ENCODE measurements at regions not wholly inside any gene's neighbourhood (a gene's known extent, or its start where the extent isn't known, plus 50 kb on each side); places are given as distances from the start of the nearest gene placed in this dataset.

- TF ChIP-seq, protein P1, sequence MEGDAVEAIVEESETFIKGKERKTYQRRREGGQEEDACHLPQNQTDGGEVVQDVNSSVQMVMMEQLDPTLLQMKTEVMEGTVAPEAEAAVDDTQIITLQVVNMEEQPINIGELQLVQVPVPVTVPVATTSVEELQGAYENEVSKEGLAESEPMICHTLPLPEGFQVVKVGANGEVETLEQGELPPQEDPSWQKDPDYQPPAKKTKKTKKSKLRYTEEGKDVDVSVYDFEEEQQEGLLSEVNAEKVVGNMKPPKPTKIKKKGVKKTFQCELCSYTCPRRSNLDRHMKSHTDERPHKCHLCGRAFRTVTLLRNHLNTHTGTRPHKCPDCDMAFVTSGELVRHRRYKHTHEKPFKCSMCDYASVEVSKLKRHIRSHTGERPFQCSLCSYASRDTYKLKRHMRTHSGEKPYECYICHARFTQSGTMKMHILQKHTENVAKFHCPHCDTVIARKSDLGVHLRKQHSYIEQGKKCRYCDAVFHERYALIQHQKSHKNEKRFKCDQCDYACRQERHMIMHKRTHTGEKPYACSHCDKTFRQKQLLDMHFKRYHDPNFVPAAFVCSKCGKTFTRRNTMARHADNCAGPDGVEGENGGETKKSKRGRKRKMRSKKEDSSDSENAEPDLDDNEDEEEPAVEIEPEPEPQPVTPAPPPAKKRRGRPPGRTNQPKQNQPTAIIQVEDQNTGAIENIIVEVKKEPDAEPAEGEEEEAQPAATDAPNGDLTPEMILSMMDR (conservative IDR thresholded peaks at IDR 0.05; ENCODE audit: low read depth, low read length): no peak
- no peak for TF ChIP-seq EZH2 (IDR thresholded peaks at IDR 0.05; ENCODE audit: borderline replicate concordance, low read depth, low read length, poor library complexity, severe bottlenecking)
- Histone ChIP-seq H3K27me3 (replicated peaks; ENCODE audit: insufficient read depth, low read depth, low read length, poor library complexity) (no peaks in the 10 kb centered on the region), H3K27ac (ENCODE audit: low read depth, low read length, poor library complexity, severe bottlenecking) (no peak overlapping the region), H3K4me1 (ENCODE audit: insufficient read depth, low read length, poor library complexity, severe bottlenecking) (no peaks in the 10 kb centered on the region), H3K9me3 (ENCODE audit: low read depth, low read length, poor library complexity, severe bottlenecking) (no peaks in the 10 kb centered on the region), H3K36me3 (ENCODE audit: insufficient read depth, low read length, poor library complexity, severe bottlenecking) (no peaks in the 10 kb centered on the region), H3K4me3 (ENCODE audit: low read depth, low read length, poor library complexity, severe bottlenecking) (no peak overlapping the region)
- CTCF ChIA-PET: no interaction called here
- intact Hi-C loops (cut with micrococcal nuclease; ENCODE audit: unreplicated experiment): no loop called here
- BruUV-seq (replicated peaks): no TSS peak
- POLR2A ChIA-PET (ENCODE audit: low non-redundant PET): interaction anchor here (0.7 kb wide), 1 partner anchor 454 kb away, joined by 3 read pairs; no protein-coding TSS in a partner anchor
- DNase-seq (ENCODE audit: low spot score): no peak
Measured at GRCh38 chr21:38140207-38140903, 116.4 kb upstream of the KCNJ15 start.

DNA sequence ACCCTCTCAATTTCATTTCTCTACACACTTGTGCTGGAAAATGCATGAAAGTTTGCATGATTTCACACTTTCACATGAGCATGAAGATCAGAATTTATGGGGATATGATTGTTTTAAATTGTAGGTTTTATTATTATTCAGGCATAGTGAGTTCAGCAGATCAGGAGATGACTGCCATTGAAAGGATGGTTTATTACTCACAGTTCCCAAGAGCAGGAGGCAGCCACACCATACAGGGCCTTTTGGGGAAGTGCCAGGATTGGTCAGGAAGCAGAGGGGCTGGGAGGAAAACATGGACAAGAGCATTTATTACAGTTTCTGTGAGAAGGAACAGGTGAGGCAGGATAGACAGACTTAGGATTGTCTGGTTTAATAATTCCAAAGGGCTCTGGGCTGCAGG, 114.6 kb upstream of the KCNJ15 start:
- DNase-seq (ENCODE audit: low spot score): no peak
- no peaks in the 10 kb centered on the region for H3K36me3 ChIP-seq (ENCODE audit: insufficient read depth, low read length, poor library complexity, severe bottlenecking)
- H3K27me3 ChIP-seq (replicated peaks; ENCODE audit: insufficient read depth, low read depth, low read length, poor library complexity): no peaks in the 10 kb centered on the region
- H3K4me1 ChIP-seq (ENCODE audit: insufficient read depth, low read length, poor library complexity, severe bottlenecking): no peaks in the 10 kb centered on the region
- no peak overlapping the region for H3K4me3 ChIP-seq (ENCODE audit: low read depth, low read length, poor library complexity, severe bottlenecking)
- POLR2A ChIA-PET (ENCODE audit: low non-redundant PET): no interaction called here
- H3K9me3 ChIP-seq (ENCODE audit: low read depth, low read length, poor library complexity, severe bottlenecking): no peaks in the 10 kb centered on the region
- intact Hi-C loops (cut with micrococcal nuclease; ENCODE audit: unreplicated experiment): no loop called here
- CTCF ChIA-PET: no interaction called here
- no peak overlapping the region for H3K27ac ChIP-seq (ENCODE audit: low read depth, low read length, poor library complexity, severe bottlenecking)
- TF ChIP-seq EZH2 (IDR thresholded peaks at IDR 0.05; ENCODE audit: borderline replicate concordance, low read depth, low read length, poor library complexity, severe bottlenecking): no peak
- TF ChIP-seq, protein P1 (conservative IDR thresholded peaks at IDR 0.05; ENCODE audit: low read depth, low read length): no peak
- no TSS peak for BruUV-seq (replicated peaks)

- H3K9me3 ChIP-seq (ENCODE audit: low read depth, low read length, poor library complexity, severe bottlenecking): no peaks in the 10 kb centered on the region
- CTCF ChIA-PET: no interaction called here
- DNase-seq (ENCODE audit: low spot score): no peak
- TF ChIP-seq, protein P1 (conservative IDR thresholded peaks at IDR 0.05; ENCODE audit: low read depth, low read length): no peak
- no peak for TF ChIP-seq EZH2 (IDR thresholded peaks at IDR 0.05; ENCODE audit: borderline replicate concordance, low read depth, low read length, poor library complexity, severe bottlenecking)
- no peaks in the 10 kb centered on the region for H3K27me3 ChIP-seq (replicated peaks; ENCODE audit: insufficient read depth, low read depth, low read length, poor library complexity)
- no peak overlapping the region for H3K4me3 ChIP-seq (ENCODE audit: low read depth, low read length, poor library complexity, severe bottlenecking)
- no peaks in the 10 kb centered on the region for H3K4me1 ChIP-seq (ENCODE audit: insufficient read depth, low read length, poor library complexity, severe bottlenecking)
- intact Hi-C loops (cut with micrococcal nuclease; ENCODE audit: unreplicated experiment): no loop called here
- POLR2A ChIA-PET (ENCODE audit: low non-redundant PET): interaction anchor here (0.7 kb wide), 1 partner anchor 182 kb away, joined by 3 read pairs; no protein-coding TSS in a partner anchor
- no peaks in the 10 kb centered on the region for H3K36me3 ChIP-seq (ENCODE audit: insufficient read depth, low read length, poor library complexity, severe bottlenecking)
- BruUV-seq (replicated peaks): no TSS peak
- no peak overlapping the region for H3K27ac ChIP-seq (ENCODE audit: low read depth, low read length, poor library complexity, severe bottlenecking)
Measured at GRCh38 chr21:38144193-38144592, 112.6 kb upstream of the KCNJ15 start.

Measured in A673 (cell line).